HG03521 (cell line): ENCODE measurements at regions not wholly inside any gene's neighbourhood (a gene's known extent, or its start where the extent isn't known, plus 50 kb on each side); places are given as distances from the start of the nearest gene placed in this dataset.
"Not testable (repeated sequence)": the region's sequence is repeated elsewhere in the genome, so short reads cannot be mapped to it uniquely, and the experiment has no call there.

Experiments
- ATAC-seq: cut with Tn5 transposase; IDR thresholded peaks from one replicate; pipeline ENCODE4 v1.9.1; 2021; ENCODE audit warnings: mild to moderate bottlenecking, moderate library complexity; ENCODE audit not compliant: unreplicated experiment

DNA sequence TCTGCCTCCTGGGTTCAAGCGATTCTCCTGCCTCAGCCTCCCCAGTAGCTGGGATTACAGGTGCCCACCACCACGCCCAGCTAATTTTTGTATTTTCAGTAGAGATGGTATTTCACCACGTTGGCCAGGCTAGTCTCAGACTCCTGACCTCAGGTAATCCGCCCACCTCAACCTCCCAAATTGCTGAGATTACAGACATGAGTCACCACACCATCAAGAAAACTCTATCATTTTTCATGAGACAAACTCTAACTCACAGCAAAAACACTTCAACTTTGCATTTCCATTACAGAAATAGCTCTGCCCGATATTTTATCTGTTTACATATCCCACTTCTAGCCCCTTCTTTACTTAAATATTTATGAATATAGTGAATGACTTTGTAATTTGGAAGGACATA, 561.1 kb downstream of the TMX3 start:
- ATAC-seq = not testable (repeated sequence)

DNA sequence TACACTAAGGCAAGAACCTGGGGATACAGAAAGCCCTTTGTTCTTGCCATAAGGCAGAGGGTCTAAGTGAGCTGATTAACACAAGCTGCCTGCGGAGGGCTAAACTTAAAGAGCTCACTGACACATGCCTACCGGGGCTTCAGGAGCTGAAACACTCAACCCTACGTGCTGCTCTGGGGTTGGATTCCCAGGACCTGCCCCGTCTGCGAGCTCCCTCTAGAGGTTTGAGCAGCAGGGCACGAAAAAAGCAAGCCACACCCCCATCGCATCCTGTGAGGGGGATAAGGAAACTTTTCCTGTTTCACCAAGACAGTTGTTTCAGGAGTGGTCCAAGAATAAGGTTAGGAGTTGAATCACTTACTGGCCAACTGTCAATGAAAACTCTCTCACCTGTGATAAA, 562.1 kb downstream of the TMX3 start:
- no peak for ATAC-seq

DNA sequence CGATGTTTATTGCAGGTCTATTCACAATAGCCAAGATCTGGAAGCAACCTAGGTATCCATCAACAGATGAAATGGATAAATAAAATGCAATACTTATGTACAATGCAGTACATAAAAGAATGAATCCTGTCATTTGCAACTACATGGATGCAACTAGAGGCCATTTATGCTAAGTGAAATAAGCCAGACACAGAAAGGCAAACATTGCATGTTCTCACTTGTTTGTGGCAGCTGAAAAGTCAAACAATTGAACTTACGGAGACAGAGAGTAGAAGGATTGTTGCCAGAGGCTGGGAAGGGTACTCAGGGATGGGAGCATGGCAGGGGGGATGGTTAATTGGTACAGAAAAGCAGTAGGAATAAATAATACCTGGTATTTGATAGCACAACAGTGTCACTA, 563.9 kb downstream of the TMX3 start:
- ATAC-seq = no peak

DNA sequence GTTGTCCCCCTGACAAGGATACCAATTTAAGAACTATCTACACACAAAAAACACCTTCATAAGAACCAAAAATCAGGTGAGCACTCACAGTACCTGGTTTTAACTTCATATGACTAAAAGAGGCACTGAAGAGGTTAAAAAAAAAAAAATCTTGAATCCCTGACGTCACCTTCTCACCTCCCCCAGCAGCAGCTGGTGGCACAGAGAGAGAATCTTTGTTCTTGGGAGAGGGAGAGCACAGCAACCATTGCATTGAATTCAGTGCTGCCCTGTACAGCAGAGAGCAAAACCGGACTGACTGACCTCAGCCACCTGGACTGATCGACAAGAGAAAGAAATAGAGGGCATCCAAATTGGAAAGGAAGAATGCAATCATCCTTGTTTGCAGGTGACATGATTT, 566.0 kb downstream of the TMX3 start:
- ATAC-seq = no peak

DNA sequence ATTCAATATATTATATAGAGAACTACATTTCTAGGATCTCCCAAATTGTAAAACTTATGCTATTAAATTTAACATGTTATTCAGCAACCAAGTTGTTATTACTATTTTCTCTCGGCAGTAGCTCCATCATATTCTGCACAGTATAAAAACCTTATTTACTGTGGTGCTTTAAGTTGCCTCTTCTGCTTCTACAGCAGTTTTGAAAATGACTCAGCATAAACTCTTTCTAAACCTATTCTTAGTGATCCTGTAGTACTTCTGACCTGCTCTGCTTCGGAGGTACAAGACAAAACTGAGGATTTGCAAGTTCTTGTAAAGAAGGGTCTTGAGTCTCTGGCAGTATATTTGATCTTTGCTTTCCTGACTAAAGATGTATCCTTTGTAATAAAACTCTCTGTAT, 567.2 kb downstream of the TMX3 start:
- ATAC-seq = no peak

DNA sequence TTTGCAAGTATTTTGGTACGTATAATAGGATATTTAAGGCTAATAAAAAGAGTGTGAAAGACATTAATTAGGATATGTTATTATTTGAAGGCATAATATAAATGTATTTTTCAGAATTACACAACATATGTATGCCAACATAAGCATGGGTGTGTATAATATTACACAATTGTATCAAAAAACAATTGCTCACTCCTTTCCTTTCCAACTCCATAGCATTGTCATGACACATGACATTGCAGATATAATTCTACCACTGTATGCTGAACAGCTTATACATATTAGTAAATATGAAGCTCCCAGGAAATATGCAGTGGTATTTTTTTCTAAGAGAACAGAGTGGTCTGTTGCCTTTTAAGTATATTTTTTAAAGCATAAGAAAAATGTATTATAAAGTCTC, 593.1 kb downstream of the TMX3 start:
- ATAC-seq = no peak

DNA sequence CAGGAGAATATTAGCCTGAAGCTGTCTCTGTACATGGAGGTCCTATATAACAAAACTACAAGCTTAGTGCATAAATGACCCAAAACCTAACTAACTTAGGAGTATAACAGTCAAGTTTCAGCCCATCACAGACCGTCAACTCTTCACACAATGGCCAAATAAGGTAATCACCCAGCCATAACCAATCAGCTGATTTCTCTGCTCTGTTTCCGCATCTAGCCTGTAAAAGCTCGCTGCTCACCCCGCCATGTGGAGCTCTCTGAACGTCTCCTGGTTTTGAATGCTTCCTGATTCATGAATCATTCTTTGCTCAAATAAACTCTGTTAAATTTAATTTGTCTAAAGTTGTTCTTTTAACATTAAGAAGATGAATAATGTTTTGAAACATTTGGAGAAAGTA, 593.6 kb downstream of the TMX3 start:
- no peak for ATAC-seq

DNA sequence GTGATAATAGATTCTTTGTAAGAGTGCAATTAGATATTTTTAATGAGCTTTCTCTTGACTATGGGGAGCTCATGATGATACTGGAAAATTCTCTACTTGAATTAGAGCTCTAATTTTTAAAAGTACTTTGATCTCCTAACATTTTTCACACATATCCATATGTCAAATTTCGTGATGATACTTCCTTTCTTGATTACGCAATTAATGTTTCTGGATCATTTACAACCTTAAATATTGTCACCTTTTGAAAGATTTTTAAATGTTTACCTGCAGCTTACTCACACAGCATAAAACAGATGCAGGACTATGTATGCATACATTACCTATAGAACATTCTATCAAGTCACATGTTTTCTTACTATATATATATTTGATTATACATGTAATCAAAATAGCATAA, 598.5 kb upstream of the DSEL start:
- no peak for ATAC-seq

DNA sequence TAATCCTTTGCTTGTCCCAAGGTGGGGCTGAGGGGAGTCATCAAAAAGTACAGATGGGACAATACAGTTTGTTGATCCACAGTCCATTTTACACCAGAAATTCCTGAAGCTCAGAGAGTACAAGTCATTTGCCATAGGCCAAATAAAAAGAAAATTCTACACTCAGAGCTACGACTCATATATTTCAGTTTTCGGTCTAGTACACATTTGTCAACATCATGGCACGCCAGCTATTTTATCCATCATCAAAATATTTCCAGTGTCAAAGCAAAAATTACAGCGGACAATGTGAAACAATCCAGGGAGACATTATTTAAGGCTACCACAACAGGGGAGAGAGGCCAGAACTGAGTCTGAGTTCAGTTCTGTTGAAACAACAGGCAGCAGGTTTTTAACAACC, 587.5 kb upstream of the DSEL start:
- no peak for ATAC-seq

DNA sequence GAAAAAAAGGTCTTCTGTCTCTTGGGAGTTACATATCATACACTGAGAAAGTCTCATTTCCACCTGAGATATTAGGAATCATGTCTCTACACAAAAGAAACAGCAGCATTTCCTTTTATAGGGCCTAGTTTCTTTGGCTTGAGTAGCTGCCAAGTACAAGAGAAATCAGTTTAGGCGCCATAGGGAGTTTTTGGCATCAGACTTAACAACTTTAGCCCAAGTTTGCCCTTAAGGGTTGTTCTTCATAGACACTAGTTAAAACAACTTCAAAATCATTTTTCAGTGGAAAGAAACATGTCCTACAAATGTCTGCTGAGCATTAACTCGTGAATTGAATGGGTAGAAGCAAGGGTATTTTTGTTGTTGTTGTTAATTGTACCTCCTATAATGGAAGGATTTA, 587.0 kb upstream of the DSEL start:
- no peak for ATAC-seq

DNA sequence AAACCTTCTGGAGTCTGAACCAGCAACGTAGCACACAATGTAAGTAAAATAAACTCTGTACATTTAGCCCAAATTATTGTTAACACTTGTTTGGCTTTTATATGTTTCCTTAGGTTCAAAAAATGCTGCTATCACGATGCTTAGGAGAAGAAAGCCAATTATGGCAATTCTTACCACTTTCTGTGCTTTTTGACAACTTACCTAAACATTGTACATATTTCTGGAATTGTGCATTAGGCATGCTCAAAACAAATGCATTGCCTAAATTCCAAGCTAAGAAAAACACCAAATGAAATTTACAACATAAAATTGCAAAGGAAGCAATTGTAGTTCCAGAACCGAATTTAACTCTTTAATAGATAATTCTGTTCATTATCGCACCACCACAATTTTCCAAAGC, 585.6 kb upstream of the DSEL start:
- no peak for ATAC-seq

DNA sequence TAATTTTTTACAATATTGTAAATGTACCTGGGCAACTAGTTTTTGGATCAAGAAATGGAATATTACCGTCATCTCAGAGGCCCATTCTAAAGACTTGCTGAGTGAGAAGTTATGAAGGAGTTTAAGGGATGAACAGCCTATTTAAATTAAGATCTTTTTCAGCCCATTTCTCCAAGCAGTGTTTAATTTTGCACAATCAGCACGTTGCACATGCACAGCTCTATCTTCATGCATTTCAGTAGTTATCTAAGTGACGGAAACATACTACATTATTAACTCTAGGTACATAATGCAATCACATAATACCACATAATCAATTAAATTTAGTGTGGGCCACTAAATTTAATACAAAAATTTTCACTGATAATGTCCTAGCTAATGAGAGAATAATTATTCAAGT, 582.1 kb upstream of the DSEL start:
- no peak for ATAC-seq

DNA sequence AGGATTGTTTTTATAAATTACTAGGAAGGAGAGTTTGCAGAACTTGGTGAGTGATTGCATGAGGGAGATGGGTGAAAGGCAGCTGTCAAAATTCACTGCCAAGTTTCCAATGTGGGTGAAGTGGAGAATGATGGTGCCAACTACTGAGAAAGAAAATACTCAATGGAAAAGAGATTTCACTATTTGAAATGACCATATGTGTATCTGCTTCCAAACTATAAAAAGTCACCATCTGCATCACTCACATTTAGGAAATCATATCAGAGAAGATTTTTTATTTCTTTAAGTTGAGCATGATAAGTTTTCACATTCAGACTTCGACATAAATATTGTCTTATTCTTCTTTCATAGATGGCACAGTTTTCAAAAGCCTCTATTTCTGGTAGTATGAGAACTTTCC, 570.0 kb upstream of the DSEL start:
- no peak for ATAC-seq

DNA sequence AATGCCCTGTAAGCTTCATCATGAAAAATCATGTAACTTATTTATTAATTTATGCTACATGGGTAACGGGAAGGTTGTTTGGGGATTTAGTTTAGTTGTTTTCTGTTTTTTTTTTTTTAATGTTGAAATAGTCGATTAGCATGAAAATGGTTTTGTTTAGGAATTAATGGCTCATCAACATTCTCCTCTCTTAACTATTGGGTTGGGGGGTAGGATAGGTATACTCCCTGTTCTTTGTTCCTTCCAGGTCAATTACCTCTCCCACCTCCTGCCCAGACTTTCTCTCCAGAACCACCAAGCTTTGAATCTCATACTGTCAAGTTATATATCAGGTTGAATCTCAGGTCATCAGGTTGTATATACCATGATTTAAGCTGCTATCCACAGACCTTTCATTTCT, 568.7 kb upstream of the DSEL start:
- no peak for ATAC-seq

DNA sequence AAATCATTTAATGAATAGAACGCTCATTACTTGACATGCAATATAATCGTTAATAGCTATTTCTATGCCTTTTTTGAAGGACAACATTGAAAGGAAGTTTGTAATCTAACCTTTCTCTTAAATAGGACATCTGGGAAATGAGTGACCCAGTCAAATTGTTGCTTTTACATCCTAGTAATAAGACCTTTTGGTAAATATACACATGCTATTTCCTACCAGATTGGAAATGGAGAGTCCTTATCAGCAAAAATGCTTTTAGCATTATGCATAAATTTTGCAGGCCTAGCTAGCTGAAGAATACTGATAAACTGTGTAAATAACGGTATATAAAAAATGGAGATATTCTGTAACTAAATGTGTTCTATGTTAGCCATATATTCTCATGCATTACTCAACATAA, 567.3 kb upstream of the DSEL start:
- no peak for ATAC-seq

DNA sequence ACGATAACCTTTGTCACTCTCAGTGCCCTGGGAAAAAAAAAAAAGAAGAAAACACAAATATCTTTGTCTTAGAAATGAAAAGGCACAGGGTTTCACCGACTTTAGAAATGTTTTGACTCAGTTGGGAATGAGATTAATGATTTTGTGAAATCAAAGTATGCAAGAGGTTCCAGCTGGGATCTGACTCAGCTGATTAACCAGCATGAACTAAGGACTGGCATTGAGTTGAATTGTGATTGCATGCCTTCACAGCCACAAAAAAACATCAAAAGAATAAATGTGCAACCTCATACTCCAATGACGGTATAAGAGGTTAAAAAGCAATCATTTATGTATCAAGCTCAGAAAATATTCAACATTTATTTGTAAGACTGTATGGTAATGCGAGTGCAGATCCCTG, 566.6 kb upstream of the DSEL start:
- no peak for ATAC-seq

DNA sequence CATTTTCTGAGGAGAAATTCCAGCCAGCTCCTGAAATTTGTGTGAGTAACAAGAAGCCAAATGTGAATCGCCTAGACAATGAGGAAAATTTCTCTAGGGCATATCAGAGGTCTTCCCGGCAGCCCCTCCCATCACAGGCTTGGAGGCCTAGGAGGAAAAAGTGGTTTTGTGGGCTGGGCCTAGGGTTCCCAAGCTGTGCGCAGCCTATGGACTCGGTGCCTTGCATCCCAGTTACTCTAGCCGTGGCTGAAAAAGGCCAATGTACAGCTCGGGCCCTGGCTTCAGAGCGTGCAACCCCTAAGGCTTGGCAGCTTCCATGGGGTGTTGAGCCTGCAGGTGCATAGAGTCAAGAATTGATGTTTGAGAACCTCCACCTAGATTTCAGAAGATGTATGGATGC, 556.2 kb upstream of the DSEL start:
- ATAC-seq = no peak

DNA sequence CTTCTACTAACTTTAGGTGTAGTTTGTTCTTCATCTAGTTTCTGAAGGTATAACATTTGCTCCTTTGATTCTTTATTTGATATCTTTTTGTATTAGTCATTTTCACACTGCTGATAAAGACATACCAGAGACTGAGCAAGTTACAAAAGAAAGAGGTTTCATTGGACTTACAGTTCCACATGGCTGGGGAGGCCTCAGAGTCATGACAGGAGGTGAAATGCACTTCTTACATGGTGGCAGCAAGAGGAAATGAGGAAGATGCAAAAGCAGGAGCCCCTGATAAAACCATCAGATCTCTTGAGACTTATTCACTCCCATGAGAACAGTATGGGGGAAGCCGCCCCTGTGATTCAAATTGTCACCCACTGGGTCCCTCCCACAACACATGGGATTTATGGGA, 544.4 kb upstream of the DSEL start:
- no peak for ATAC-seq

DNA sequence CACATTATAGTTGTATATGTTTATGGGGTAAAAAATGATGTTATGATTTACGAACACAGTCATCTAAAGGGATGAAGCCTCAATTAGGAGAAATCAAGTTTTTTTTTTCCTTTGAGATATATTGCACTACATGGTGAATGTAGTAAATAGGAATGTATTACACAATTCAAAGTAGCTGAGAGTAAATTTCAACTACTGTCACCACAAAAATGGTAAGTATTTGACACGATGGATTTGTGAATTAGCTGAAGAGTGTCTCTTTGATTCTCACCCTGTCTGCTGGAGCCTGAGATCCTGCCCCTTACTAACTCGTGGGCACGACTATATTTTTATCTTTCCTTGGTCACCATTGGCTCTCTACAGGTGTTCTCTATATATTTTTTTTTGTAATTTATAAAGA, 540.4 kb upstream of the DSEL start:
- no peak for ATAC-seq

DNA sequence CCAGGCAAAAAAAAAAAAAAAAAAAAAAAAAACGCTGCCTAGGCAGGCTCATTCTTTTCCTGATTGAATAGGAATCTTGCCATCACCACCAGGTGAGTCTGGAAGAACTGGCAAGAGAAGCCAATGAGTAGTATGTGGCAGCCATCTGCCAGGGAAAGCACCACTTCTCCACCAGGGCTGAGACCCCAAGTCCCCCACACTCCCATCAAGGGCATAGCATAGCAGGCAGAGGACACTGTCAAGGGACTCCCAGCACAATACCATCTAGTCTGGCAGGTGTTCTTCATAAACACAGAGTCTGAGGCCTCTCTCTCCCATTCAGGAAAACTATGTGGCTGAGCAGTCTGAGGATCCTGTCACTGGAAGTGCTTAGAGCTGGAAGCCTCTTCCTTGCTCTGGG, 538.1 kb upstream of the DSEL start:
- no peak for ATAC-seq

DNA sequence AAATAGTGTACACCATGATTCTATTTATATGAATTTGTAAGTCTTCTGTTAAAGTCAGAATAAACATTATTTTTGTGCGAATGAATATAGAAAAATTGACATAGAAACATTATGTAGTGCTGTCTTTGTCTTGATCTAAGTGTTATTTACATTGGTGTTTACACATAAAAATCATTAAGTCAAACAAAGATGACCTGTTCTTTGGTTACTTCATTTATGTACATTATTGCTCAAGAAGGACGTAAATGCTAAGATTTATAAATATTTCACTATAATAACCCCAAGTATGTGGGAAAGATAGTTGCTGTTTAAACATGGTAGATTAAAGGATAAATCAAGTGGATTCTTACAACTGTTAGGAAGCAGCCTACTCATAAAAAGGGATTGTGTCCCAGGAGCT, 536.8 kb upstream of the DSEL start:
- ATAC-seq = no peak

DNA sequence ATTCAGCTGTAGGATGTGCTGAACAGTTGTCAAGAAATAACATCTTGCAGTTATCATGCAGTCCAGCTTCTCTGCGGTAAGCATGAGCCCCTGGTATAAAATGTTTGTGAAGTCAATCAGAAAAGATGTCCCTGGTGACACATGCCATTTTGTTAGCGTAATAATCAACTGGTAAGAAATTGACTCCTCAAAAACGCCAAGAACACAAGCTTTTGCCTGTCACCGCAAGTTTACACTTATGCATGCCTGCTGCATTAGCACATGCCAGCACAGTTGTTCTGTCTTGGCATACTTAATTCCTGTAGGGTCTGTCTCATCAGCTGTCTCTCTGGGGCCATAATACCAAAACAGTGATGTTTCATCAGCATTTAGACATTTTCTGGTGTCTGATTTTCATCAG, 524.8 kb upstream of the DSEL start:
- no peak for ATAC-seq

DNA sequence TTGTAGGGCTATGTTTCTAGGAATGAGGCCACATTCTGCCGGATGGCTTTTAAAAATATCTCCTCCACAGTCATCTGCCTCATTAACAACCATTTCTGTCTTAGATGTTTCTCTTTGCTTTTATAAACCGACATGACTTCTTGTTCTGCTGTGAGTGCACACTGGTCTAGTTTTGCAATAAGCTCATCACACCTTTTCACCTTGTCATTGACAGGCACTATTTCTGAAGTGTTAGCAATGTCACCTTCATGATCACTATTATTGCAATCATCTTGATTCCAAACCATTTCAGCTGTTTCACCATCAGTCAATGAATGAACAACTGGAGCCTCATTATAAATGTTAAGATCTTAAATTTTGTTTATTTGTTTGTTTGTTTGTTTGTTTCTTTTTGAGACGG, 523.7 kb upstream of the DSEL start:
- no peak for ATAC-seq
